Mucosa of gallbladder (tissue), 1 donor: ENCODE measurements at regions not wholly inside any gene's neighbourhood (a gene's known extent, or its start where the extent isn't known, plus 50 kb on each side); places are given as distances from the start of the nearest gene placed in this dataset.

Source experiments
- DNase-seq: peaks from one replicate; pipeline ENCODE4 v3.0.0-alpha.2; 2020; ENCODE audit warnings: low spot score
- donor health status: DM: no; HTN: no; CAD: no.

DNA sequence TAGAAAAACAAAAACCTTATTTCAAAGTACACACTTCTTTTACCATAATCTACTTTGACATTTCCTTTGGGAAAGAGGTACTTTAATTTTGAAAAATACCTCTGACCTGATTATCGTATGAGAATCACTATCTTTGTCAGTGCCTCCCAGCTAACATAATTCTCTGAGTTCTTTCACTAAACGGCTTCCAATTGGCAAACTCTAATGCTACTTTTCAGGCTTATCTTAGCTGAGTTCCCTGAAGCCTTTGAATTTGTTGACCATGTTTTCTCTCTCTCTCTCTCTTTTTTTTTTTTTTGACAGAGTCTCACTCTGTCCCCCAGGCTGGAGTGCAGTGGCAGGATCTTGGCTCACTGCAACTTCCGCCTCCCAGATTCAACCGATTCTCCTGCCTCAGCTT lies 312.8 kb downstream of the ZPLD1 start:
- DNase-seq: no peak

DNA sequence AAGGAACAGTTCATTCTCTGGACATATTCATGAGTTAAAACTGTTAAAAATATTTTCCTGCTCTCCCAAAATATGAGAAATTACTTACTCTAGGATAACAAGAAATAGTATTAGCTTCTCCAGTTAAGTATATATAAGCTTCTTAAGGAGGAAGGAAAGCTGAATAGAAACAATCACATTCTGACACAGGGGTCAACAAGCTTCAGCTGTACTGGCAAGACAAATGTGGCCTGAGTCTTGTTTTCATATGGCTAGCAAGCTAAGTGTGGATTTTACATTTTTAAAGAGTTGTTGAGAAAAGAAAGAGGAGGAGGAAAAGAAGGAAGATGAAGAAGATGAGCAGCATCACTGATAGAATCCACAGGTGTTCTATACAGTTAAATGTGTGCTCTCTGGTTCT lies 313.8 kb downstream of the ZPLD1 start:
- DNase-seq: no peak

DNA sequence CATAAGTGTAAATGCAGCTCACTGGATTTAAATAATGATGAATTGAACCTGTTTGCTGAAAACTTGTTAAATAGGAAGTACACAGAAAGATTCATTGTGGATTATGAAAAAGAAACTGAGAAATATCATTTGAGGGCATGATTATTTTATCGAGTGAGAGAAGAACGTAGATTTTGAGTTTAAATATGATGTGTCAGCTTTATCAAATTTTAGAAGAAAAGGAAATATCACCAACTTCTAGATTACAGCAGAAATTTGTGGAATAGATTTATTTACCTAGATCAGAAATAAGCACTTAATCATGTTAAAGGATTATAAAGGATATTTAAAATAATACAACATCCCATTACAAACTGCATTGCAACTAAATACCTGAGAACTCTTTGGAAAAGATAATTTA lies 315.5 kb downstream of the ZPLD1 start:
- DNase-seq: no peak

DNA sequence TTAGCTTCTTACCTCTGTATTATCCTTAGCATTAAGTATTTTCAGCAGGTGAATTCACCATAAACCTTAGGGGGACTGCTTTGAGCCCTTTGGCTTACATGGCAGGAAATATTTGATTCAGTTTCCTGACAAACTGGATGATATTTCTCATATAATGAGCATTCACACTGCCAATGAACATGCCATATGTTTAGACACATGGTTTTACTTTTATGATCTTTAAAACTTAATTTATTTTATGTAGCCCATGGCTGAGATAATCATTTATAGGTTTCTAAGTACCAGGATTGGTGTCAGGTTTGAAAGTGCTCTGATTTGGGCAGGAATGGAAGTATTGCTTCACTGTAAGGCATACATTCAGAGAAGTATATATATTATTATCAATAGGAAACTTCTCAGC lies 319.1 kb downstream of the ZPLD1 start:
- DNase-seq: no peak

DNA sequence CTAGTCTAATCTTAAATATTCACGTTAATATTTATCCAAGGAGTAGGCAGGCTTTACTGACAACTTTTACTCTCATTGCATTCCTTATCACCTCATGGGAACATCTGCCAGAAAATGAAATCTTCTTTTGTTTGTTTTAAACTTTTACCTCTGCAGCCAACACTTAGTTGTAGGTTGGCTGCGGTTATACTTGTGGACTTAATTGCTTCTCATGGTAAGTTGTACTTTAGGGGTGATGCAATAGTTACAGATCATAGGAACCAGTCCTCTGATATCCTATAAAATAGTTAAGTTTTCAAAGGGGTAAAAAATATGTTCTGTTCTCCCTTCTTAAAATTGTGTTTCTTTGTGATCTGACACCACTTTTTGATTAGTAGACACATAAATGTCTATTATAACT lies 321.9 kb downstream of the ZPLD1 start:
- DNase-seq: no peak

DNA sequence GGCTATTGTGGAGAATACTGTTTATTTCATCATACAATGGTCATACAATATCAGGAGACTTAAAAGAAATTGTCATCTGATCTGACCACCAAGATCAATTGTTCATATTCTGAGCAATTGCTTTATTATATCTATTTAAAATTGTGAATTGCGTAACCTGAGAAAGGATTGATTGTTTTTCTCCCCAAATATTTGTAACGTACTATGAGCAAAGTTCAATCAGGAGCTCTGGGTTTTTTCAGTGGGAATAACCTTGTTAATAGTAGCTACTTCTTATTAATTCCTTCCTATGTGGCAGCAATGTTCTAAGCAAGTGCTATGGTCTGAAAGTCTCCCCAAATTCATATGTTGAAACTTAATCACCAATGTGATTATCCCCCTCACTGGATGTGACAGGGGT lies 323.1 kb downstream of the ZPLD1 start:
- no peak for DNase-seq

DNA sequence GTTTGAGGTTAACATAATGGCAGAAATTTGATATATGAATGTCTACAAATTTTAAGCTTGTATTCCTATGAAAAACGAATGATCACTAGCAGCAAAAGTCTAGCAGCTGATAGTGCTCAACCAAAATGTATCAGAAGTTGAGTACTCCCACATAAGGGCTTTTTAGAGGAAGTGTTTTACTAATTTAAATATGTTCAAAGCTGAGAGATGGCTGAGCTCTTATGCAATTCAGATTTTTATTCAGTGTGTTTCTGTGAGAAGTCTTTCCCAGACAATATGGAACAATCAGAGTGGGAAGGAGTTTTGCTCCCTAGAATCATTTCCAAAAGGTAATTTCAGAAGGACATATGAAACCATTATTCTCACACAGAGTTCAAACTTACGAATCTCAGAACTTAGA lies 327.0 kb downstream of the ZPLD1 start:
- DNase-seq: no peak

DNA sequence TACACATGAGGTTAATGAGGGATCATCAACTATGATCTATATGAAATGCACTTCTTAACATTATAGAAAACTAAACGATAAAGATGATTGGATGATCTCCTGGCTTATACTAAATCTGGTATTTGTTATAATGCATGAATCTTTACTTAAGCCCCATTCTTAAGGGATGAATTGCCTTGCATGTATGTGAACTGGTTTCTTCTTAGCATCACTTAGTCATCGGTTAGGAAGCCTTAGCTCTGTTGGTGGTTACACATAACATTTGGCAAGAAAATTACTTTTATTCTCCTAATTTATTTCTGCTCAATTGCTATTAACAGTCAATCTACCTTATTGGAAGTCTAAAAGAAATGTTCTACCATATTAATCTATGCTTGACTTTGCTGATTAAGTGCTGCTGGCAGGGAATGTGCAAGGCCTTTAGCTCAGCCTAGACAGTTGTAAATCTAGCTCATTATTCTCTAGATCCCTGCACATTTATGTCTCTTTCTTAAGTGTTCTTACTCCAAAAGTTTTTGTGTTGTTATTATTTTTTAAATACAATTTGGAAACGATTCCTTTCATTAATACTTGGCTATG lies 356.0 kb downstream of the ZPLD1 start:
- DNase-seq: no peak

DNA sequence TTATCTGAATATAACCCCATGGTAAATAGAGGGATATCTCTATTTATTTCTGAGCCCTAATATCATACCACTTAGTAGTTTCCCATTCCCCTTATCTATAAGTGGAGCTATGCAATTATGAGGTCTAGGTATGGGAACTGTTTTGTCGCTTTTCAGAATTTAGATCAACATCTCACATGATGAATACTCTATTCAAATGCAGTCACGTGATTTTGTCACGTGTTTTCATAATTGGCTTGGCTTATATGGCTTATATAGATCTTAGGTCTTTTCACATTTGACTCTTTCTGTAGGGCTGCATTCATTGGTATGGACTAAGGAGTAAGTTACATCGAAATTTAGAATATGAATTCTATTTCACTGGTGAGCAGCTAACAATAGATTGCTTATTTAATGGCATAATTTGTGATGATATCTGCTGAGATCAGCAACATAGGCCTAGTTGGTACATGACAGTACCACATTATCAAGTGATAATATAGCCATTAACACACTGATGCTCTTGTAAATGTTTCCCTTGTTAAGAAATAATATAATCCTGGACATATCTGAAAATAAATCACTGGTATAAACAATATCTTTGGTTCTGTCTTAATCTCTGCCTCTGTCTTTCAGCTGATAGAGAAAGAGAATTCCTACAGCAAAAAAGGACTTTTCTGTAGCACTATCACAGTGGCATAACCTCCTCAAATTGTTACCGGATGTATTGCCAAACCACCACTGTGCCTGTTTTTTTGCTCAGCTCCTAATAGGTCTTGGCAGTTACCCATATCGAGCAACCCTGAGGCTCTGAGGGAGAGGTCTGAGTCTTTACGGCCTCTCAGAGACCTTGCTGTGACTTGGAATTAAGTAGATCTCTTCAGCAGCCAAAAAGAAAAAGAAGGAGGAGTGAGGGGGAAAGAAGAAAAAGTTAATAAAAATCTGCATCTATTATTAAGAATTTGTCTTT lies 357.1 kb downstream of the ZPLD1 start:
- DNase-seq: no peak

DNA sequence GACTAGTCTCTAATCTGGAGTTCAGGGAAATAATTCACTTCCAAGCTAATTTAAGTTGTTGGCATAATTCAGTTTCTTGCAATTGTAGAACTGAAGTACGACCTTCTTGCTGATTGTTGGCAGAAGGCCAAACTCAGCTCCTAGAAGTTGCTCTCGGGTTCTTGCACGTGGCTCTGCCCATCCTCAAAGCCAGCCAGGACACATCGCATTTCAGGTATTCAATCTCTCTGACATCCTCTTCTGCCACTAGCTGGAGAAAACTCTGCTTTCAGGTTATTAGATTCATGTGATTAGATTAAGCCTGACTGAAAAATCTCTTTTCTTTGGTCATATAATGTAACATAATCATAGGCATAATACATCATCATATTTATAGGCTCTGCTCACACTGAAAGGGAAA lies 362.0 kb downstream of the ZPLD1 start:
- no peak for DNase-seq

DNA sequence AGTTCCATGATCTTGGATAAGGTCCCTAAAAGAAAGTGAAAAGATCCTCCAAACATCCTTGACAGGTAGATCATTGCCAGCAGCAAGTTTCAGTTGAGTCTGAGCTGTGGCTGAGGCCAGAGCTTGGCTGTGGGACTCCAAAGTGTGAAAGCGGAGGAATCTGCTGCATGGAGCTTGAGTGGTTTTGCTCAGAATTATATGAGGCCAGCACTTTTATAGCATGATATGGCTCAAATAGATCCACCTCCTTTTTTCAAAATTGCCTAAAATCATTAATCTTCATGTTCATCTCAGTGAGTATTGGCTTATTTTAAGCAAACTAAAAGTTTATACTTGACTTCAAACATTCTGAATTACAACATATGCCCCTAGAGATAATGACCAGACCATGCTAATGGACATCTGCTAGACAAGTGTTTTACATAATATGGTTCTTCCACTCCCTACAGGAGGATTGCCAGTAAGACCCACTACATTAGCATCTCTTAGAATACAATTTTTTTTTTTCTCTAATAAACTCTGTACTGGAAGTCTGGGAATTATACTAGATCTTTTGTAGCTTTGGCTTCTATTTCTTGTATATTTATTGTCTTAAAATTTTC lies 368.1 kb downstream of the ZPLD1 start:
- no peak for DNase-seq

DNA sequence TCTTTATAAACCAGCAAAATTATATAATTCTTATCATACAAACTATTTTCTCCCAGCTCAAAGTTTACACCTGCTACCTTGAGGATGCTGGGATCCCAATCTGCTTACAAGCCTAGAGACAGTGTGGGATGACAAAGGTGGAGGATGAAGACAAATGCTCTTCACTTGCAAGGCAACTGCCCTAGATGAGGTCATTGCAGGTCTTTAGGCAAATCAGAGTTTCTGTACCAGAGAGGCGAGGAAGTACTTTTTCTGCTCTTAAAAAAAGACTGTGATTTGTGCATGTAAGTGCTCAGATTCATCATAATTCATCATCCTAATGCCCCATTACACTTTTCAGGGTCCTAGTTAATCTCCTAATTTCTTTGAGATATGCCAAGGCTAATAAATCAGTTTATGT lies 376.1 kb downstream of the ZPLD1 start:
- no peak for DNase-seq

DNA sequence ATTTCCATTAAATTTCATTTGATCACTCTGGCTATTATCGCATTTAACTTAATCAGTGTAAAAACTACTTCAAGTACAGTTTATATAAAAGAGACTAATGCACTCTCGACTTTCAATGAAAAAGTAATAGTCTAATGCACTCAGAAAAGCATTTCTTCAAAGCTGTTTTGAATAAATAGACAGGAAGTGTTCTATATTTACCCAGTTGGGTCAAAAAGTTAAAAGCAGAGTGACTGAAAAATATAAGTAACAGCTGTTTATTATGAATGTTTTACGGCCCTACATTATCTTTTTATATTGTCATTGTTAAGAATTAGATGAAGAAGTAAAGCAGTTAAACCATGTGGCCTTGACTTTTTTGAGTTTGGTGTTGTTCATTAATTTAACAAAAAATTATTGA lies 391.8 kb downstream of the ZPLD1 start:
- no peak for DNase-seq

DNA sequence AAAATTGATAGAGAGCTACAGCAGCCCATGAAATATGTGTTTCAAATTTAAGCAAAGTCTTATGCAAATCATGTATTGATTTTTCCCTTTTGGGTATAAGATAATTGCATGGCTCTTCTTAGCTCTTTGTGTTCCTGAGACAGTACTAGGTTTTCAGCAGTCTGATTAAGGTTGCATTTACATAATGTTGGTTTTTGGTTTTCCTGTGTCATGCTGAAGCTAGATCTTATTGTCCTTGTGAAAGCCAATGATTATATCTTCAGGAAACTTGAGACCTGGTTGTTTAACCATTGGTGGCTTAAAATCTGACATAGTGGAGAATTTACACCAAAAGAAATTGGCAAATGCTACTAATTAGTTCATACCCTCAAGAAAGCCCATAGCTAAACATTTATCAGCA lies 392.6 kb downstream of the ZPLD1 start:
- no peak for DNase-seq

DNA sequence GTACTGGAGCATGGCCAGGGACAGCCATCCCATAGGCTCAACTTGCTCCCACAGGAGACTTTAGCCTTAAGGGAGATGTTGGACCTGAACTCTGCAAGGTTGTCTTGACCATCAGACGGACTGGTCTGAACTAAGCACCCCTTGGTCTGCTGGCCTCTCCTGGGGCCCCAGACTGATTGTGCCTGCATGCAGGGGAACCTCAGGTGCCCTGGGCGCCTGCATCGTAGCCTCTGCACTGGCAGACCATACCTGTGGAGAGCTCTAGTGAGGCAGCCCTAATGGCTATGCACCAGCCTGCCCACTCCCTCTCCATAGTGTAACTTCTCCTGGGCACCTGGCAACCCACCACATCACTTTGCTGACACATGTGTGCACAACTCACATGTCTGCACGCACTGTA lies 395.6 kb downstream of the ZPLD1 start:
- DNase-seq: no peak

DNA sequence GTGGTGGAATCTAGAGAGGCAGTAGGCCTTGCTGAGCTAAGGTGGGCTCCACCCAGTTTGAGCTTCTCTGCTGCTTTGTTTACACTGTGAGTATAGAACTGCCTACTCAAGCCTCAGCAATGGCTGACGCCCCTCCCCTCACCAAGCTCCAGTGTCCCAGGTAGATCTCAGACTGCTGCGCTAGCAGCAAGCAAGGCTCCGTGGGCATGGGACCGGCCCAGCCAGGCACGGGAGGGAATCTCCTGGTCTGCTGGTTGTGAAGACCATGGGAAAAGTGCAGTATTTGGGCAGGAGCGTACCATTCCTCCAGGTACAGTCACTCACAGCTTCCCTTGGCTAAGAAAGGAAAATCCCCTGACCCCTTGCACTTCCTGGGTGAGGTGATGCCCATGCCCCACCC lies 407.1 kb downstream of the ZPLD1 start:
- DNase-seq: no peak

DNA sequence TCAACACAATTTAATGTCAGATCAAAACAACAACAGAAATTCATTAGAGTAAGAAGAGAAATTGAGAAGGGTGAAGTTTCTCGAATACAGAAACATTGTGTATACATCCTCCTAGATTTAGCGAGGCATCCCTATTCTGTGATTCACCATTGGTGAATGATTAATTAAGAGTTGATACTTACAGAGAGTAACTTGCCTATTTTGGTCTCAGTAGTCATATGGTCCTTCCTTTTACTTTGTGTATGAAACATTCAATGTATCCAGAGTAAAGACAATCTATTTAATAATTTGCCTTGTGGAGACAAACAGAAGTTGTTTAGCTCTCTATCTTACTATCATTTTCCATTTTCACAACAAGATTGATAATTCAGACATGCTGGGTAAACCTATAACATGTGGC lies 432.0 kb downstream of the ZPLD1 start:
- no peak for DNase-seq

DNA sequence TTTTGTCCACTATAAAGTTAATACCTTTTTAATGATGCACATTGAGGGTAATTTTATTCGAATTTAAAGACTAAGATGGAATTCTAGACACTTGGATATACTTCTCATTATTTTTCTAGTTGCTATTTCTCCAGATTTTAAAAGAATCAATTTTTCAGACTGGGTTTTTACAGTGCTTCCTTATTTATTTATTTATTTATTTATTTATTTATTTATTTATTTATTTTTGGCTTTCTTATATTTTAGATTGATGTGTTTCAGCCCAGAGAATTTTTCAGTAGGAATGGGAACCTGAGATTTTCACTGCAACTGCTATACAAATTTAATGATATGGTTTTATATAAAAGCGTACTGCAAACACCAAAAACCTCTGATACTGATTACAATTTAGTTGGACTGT lies 448.7 kb downstream of the ZPLD1 start:
- DNase-seq: no peak

DNA sequence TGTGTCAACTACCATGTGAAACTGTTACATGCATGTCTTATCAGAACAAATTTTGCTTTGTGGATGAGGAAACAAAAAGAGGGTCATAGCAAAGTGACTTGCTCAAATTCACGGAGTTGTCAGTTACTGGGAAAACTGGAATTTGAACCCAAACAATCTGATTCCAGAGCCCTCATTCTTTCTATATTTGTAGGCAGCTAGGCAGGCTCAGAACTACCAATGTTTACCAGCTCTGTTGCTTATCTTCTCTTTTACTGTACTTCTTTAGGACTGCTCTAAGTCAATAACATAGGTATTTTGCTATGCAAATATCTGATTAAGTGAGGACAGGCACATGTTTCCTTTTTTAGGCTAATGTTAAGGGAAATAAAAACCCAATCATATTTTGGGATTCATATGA lies 450.5 kb downstream of the ZPLD1 start:
- DNase-seq: no peak

DNA sequence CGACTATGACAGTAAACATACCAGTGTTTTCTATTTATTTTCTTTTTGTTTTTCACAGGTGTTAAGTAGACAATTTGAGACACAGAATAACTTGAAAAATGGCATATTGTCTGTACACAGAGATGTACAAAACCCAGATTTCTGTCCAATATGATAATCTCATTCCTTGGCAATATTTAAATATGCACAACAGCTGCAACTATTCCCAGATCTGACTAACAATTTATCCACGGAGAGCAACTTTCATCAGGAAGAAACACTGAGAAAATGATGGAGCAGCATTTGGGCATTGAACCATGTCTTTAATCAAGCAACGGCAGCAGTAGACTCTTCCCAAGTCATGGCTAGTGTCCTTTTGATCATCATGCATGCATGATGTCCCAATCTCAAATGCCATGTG lies 452.6 kb downstream of the ZPLD1 start:
- no peak for DNase-seq

DNA sequence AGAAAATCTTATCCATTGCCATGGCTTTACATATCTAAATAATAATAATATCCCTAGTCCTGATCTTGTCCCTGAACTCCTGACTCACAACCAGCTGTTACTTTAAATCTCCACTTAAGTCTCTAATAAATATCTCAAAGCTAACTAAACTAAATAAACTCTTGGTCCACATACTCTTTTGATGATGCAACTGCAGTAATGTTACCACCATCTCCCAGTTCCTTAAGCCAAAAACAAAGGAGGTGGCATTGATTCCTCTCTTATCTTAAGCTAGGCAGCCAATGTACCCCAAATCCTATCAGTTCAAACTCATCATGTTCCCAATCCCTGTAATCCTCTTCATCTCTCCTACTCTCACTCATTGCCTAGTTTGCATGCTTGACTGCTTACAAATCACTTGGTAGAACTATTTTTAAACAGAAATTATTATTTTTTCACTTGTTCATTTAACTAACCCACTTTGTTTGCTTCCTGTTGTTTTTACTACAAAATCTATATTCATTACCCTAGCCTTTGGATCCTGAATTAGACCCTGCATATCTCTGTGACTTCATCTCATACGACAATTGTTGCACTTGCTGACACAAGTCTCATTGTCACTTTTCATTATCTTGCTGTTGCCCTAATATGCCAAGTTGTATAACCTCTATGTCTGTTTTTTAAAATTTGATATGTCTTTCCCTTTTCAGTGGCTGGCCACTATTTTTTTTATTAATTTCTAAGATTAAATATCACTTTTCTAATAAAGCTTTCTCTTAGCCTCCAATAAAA lies 462.2 kb downstream of the ZPLD1 start:
- DNase-seq: no peak

DNA sequence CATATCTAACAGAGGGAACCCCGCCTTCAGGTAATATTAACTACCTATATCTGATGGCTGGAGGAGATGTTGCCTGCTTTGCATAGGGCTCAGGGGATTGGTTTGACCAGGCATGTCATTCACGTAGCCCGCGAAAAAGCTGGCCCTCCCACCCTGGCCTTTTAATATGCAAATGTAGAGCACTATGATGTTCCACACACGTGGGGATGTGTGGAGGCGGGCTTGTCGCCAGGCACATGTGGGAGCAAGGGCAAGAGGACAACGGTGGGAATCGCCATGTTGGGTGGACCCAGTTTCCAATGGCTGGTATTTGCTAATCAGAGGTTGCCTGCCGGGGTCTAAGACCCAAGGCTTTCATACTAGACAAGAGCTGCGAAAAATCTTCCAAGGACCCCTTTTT lies 469.8 kb downstream of the ZPLD1 start:
- no peak for DNase-seq
